Transverse colon (tissue), 4 donors: ENCODE measurements at regions not wholly inside any gene's neighbourhood (a gene's known extent, or its start where the extent isn't known, plus 50 kb on each side); places are given as distances from the start of the nearest gene placed in this dataset.

Experiments used
- DNase-seq: peaks from one replicate; pipeline ENCODE4 v3.0.0-alpha.2; 2019
- H3K27ac ChIP-seq, 4 donors: fragments of 200-600 bp; sonication (generic); 2 replicates each; pipeline ENCODE4 v1.5.1; 2016 to 2018; ENCODE audit warnings: inconsistent platforms in 4 of 4
- H3K27me3 ChIP-seq: fragments of 200-600 bp; sonication (generic); 2 replicates; pipeline ENCODE4 v1.5.1; 2017; ENCODE audit warnings: inconsistent platforms
- H3K36me3 ChIP-seq, 4 donors: fragments of 200-600 bp; sonication (generic); 2 replicates each; pipeline ENCODE4 v1.5.1; 2017 to 2019; ENCODE audit warnings: inconsistent platforms in 4 of 4
- H3K4me1 ChIP-seq, 4 donors: fragments of 200-600 bp; sonication (generic); 2 replicates each; pipeline ENCODE4 v1.5.1; 2017 to 2020; ENCODE audit warnings: inconsistent platforms in 4 of 4
- H3K4me3 ChIP-seq, 4 donors: fragments of 200-600 bp; sonication (generic); 1 replicate in 1 of 4; 2 replicates in 3 of 4; pipeline versions ENCODE4 v1.5.1 to v1.6.1; 2017 to 2019; ENCODE audit warnings: inconsistent platforms in 4 of 4
- H3K9me3 ChIP-seq, 2 donors: fragments of 200-600 bp; sonication (generic); 2 replicates each; pipeline ENCODE4 v1.5.1; 2017 to 2019; ENCODE audit warnings: inconsistent platforms in 2 of 2
- EP300 ChIP-seq: sonication (generic); formaldehyde crosslinking; IDR thresholded peaks from one replicate; pipeline ENCODE4 v1.6.1; 2017; ENCODE audit warnings: antibody characterized with exemption, low read depth
- POLR2A ChIP-seq: fragments of 450-650 bp; IDR thresholded peaks from one replicate; pipeline ENCODE4 v1.6.1; 2016; ENCODE audit warnings: antibody characterized with exemption, mild to moderate bottlenecking, moderate library complexity
- POLR2AphosphoS5 ChIP-seq, 3 donors: sonication (generic); formaldehyde crosslinking; IDR thresholded peaks; one replicate each; pipeline ENCODE4 v1.6.1; 2016; ENCODE audit warnings: antibody characterized with exemption in 3 of 3
- WGBS, 2 donors: methylation state at CpG; one replicate each; pipeline ENCODE4 v1.1.5; 2018; ENCODE audit warnings: low coverage in 1 of 2; 5-methylcytosine and 5-hydroxymethylcytosine counted together
- in situ Hi-C, 4 donors: fragments of 200-750 bp; cut with MboI; loops; one replicate each; pipeline versions ENCODE4 v1.15.0 to v1.15.1; 2017; ENCODE audit warnings: low sequenced_read_pairs in 3 of 4, low pct_ligation_motif_present in 1 of 4, low pct_unique_long_range_greater_than_20kb in 1 of 4
- intact Hi-C: fragments of 100-400 bp; cut with DNase I; formaldehyde crosslinking; loops from one replicate; pipeline ENCODE4 v1.15.1; 2023; ENCODE audit warnings: low total_unique reads
- TF ChIP-seq, protein P1 (sequence below), 5 experiments: fragments of 200-600 bp in 3 of 5; fragments of 450-650 bp in 2 of 5; sonication (generic) in 3 of 5; IDR thresholded peaks; 1 replicate in 2 of 5; 2 replicates in 3 of 5; pipeline ENCODE4 v1.5.1; 2016 to 2017; ENCODE audit warnings: antibody characterized with exemption in 5 of 5, inconsistent platforms in 3 of 5, mild to moderate bottlenecking in 2 of 5, moderate library complexity in 1 of 5

DNA sequence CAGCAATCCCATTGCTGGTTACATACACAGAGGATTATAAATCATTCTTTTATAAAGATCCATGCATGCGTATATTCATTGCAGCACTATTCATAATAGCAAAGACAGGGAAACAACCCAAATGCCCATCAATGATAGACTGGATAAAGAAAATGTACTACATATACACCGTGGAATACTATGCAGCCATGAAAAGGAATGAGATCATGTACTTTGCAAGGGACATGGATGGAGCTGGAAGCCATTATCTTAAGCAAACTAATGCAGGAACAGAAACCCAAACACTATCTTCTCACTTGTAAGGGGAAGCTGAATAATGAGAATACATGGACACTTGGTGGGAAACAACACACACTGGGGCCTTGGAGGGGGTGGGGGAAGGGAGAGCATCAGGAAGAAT is 529.7 kb downstream of the TBC1D32 start:
- 92 to 100% methylated on average over 1 to 2 of the region's 2 CpGs for WGBS, 2 donors
- in situ Hi-C loops (no loop called here), intact Hi-C loops (no loop called here)
- H3K27ac ChIP-seq = no peak overlapping the region
- H3K4me3 ChIP-seq = no peak overlapping the region
- H3K9me3 ChIP-seq = no peaks in the 10 kb centered on the region
- no peaks in the 10 kb centered on the region for H3K36me3 ChIP-seq
- no peaks in the 10 kb centered on the region for H3K4me1 ChIP-seq
- H3K27me3 ChIP-seq = no peaks in the 10 kb centered on the region
- TF ChIP-seq POLR2AphosphoS5 (IDR thresholded peaks at IDR 0.05) (no peak), EP300 (no peak), POLR2A (no peak)
- TF ChIP-seq, protein P1, sequence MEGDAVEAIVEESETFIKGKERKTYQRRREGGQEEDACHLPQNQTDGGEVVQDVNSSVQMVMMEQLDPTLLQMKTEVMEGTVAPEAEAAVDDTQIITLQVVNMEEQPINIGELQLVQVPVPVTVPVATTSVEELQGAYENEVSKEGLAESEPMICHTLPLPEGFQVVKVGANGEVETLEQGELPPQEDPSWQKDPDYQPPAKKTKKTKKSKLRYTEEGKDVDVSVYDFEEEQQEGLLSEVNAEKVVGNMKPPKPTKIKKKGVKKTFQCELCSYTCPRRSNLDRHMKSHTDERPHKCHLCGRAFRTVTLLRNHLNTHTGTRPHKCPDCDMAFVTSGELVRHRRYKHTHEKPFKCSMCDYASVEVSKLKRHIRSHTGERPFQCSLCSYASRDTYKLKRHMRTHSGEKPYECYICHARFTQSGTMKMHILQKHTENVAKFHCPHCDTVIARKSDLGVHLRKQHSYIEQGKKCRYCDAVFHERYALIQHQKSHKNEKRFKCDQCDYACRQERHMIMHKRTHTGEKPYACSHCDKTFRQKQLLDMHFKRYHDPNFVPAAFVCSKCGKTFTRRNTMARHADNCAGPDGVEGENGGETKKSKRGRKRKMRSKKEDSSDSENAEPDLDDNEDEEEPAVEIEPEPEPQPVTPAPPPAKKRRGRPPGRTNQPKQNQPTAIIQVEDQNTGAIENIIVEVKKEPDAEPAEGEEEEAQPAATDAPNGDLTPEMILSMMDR (IDR thresholded peaks at IDR 0.05) = no peak
- DNase-seq = no peak

GRCh38 chr6:120786682-120787081 is 547.6 kb downstream of the TBC1D32 start:
- intact Hi-C loops = no loop called here
- no peaks in the 10 kb centered on the region for H3K36me3 ChIP-seq
- H3K27me3 ChIP-seq = no peaks in the 10 kb centered on the region
- H3K27ac ChIP-seq = no peak overlapping the region
- H3K4me3 ChIP-seq = no peak overlapping the region
- in situ Hi-C loops = no loop called here
- 62 to 91% methylated on average over 3 to 10 of the region's 10 CpGs for WGBS, 2 donors
- no peaks in the 10 kb centered on the region for H3K4me1 ChIP-seq
- H3K9me3 ChIP-seq = no peaks in the 10 kb centered on the region
- no peak for DNase-seq
- no peak for TF ChIP-seq POLR2AphosphoS5 (IDR thresholded peaks at IDR 0.05)
- TF ChIP-seq POLR2A = no peak
- no peak for TF ChIP-seq EP300
- TF ChIP-seq, protein P1 (IDR thresholded peaks at IDR 0.05) = no peak

- 80 to 89% methylated on average over 1 to 8 of the region's 8 CpGs for WGBS, 2 donors
- intact Hi-C loops = no loop called here
- Histone ChIP-seq H3K36me3 (no peaks in the 10 kb centered on the region), H3K27me3 (no peaks in the 10 kb centered on the region), H3K9me3 (no peaks in the 10 kb centered on the region), H3K27ac (no peak overlapping the region), H3K4me1 (no peaks in the 10 kb centered on the region), H3K4me3 (no peak overlapping the region)
- TF ChIP-seq EP300 (no peak), POLR2A (no peak), POLR2AphosphoS5 (IDR thresholded peaks at IDR 0.05) (no peak)
- TF ChIP-seq, protein P1 (IDR thresholded peaks at IDR 0.05) = no peak
- in situ Hi-C loops = no loop called here
- DNase-seq = no peak
Observed at GRCh38 chr6:120786256-120786655, 548.0 kb downstream of the TBC1D32 start.

- H3K4me3 ChIP-seq = no peak overlapping the region
- H3K27ac ChIP-seq = no peak overlapping the region
- no peaks in the 10 kb centered on the region for H3K36me3 ChIP-seq
- TF ChIP-seq EP300 (no peak), POLR2A (no peak), POLR2AphosphoS5 (IDR thresholded peaks at IDR 0.05) (no peak)
- TF ChIP-seq, protein P1 (IDR thresholded peaks at IDR 0.05) = no peak
- 75 to 81% methylated on average over 1 to 6 of the region's 7 CpGs for WGBS, 2 donors
- intact Hi-C loops (no loop called here), in situ Hi-C loops (no loop called here)
- DNase-seq = no peak
- no peaks in the 10 kb centered on the region for H3K4me1 ChIP-seq
- no peaks in the 10 kb centered on the region for H3K27me3 ChIP-seq
- H3K9me3 ChIP-seq = no peaks in the 10 kb centered on the region
Observed at GRCh38 chr6:120785459-120786086, 548.7 kb downstream of the TBC1D32 start.
